Ascending aorta (tissue), 2 donors: ENCODE measurements at regions not wholly inside any gene's neighbourhood (a gene's known extent, or its start where the extent isn't known, plus 50 kb on each side); places are given as distances from the start of the nearest gene placed in this dataset.

Experiments
- DNase-seq, 2 donors: peaks; one replicate each; pipeline ENCODE4 v3.0.0-alpha.2; 2019; ENCODE audit warnings: low spot score in 2 of 2
- H3K27ac ChIP-seq, 2 donors: fragments of 200-600 bp; sonication (generic); one replicate each; pipeline ENCODE4 v1.5.1; 2016 to 2017; ENCODE audit warnings: mild to moderate bottlenecking in 1 of 2
- H3K27me3 ChIP-seq: fragments of 200-600 bp; sonication (generic); one replicate; pipeline ENCODE4 v1.5.1; 2017
- H3K36me3 ChIP-seq, 2 donors: fragments of 200-600 bp; sonication (generic); one replicate each; pipeline ENCODE4 v1.5.1; 2016
- H3K4me1 ChIP-seq, 2 donors: fragments of 200-600 bp; sonication (generic); one replicate each; pipeline ENCODE4 v1.5.1; 2016 to 2017; ENCODE audit warnings: mild to moderate bottlenecking in 1 of 2
- H3K4me3 ChIP-seq, 2 donors: fragments of 200-600 bp; sonication (generic); one replicate each; pipeline ENCODE4 v1.5.1; 2016 to 2017; ENCODE audit warnings: mild to moderate bottlenecking in 1 of 2
- H3K9me3 ChIP-seq, 2 donors: fragments of 200-600 bp; sonication (generic); one replicate each; pipeline ENCODE4 v1.5.1; 2016
- intact Hi-C: fragments of 100-400 bp; cut with DNase I; formaldehyde crosslinking; loops from one replicate; pipeline ENCODE4 v1.15.1; 2023
- TF ChIP-seq, protein P1 (sequence below), 3 experiments: fragments of 200-600 bp in 2 of 3; fragments of 450-650 bp in 1 of 3; sonication (generic) in 2 of 3; IDR thresholded peaks; one replicate each; pipeline ENCODE4 v1.5.1; 2016 to 2019; ENCODE audit warnings: antibody characterized with exemption in 3 of 3, mild to moderate bottlenecking in 1 of 3, moderate library complexity in 1 of 3

DNA sequence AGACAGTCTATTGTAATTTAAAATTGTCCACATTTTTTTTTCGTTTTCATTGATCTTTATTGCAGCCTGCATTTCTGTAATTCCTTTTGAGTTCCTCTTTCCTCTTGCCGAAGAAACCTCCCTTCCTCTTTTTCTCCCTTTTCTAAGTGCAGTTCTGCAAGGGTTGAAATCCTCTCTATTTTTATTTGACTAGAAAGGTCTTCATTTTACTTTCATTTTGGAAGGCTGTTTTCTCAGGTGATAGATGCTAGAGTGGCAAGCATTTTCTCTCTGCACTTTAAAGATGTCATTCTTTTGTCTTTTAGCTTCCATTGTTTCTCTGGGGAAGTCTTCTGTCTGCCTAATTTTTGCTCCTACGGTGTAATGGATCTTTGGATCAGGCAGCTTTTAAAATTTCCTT is 248.5 kb downstream of the SMARCA2 start:
- Histone ChIP-seq H3K36me3 (no peaks in the 10 kb centered on the region), H3K4me3 (no peak overlapping the region), H3K4me1 (peaks cover 0 to 3% of the 10 kb centered on the region in 2 donors), H3K27me3 (no peaks in the 10 kb centered on the region), H3K9me3 (no peaks in the 10 kb centered on the region), H3K27ac (no peak overlapping the region)
- TF ChIP-seq, protein P1, sequence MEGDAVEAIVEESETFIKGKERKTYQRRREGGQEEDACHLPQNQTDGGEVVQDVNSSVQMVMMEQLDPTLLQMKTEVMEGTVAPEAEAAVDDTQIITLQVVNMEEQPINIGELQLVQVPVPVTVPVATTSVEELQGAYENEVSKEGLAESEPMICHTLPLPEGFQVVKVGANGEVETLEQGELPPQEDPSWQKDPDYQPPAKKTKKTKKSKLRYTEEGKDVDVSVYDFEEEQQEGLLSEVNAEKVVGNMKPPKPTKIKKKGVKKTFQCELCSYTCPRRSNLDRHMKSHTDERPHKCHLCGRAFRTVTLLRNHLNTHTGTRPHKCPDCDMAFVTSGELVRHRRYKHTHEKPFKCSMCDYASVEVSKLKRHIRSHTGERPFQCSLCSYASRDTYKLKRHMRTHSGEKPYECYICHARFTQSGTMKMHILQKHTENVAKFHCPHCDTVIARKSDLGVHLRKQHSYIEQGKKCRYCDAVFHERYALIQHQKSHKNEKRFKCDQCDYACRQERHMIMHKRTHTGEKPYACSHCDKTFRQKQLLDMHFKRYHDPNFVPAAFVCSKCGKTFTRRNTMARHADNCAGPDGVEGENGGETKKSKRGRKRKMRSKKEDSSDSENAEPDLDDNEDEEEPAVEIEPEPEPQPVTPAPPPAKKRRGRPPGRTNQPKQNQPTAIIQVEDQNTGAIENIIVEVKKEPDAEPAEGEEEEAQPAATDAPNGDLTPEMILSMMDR (IDR thresholded peaks at IDR 0.05): no peak
- DNase-seq: no peak
- intact Hi-C loops: no loop called here

DNA sequence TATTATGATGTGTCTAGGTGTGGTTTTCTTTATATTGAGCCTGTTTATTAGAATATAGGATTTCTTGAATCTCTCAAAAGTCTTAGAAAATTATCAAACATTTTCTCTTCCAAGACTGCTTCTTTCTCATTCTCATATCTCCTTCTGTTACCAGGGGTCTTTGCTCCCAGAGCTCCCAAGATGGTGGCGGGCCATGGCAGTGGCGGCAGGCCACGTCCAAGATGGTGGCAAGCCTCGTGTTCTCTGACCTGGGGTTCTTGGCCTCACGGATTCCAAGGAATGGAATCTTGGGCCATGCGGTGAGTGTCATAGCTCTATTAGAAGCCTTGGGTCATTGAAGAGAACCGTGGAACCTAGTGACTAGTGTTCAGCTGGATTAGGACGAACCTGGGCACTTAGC is 248.9 kb downstream of the SMARCA2 start:
- intact Hi-C loops: no loop called here
- TF ChIP-seq, protein P1 (IDR thresholded peaks at IDR 0.05): no peak
- Histone ChIP-seq H3K4me3 (no peak overlapping the region), H3K36me3 (no peaks in the 10 kb centered on the region), H3K27ac (no peak overlapping the region), H3K9me3 (no peaks in the 10 kb centered on the region), H3K27me3 (no peaks in the 10 kb centered on the region), H3K4me1 (peaks cover 0 to 3% of the 10 kb centered on the region in 2 donors)
- DNase-seq: no peak

DNA sequence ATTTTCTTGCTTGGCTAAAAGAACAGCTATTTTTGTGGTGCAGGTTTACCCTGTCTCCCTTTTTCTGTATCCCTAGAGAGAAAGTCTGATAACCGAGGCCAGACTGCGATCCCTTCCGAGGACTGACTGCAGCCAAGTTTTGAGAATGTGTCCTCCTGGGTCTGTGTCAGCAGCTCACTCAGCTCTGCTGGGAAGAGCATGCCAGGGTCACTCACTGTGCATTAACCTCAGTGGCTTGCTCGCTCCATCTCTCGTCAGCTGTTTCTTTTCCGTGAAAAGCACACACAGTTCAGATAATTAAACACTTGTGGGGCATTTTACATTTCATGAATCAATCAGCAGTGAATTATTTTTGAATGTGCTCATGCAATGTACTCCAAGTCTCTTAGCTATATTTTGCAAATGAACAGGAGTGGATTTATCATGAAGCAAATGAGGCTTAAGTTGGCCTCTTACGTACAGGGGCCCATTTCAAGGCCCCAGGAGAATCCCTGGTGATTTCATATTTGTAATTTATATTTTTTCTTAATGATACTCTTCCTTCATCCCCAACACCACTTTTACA is 252.1 kb downstream of the SMARCA2 start:
- no peak for DNase-seq
- Histone ChIP-seq H3K36me3 (no peaks in the 10 kb centered on the region), H3K4me1 (peaks cover 0 to 3% of the 10 kb centered on the region in 2 donors), H3K4me3 (peak overlapping the region in 1 of 2 donors; percentile 11), H3K9me3 (no peaks in the 10 kb centered on the region), H3K27ac (no peak overlapping the region), H3K27me3 (no peaks in the 10 kb centered on the region)
- TF ChIP-seq, protein P1 (IDR thresholded peaks at IDR 0.05): no peak
- intact Hi-C loops: no loop called here

- Histone ChIP-seq H3K27ac (no peak overlapping the region), H3K4me1 (no peaks in the 10 kb centered on the region), H3K36me3 (no peaks in the 10 kb centered on the region), H3K27me3 (no peaks in the 10 kb centered on the region), H3K4me3 (no peak overlapping the region), H3K9me3 (no peaks in the 10 kb centered on the region)
- DNase-seq: no peak
- intact Hi-C loops: no loop called here
- TF ChIP-seq, protein P1 (IDR thresholded peaks at IDR 0.05): no peak
Observed at GRCh38 chr9:2269778-2270177, 254.6 kb downstream of the SMARCA2 start.

DNA sequence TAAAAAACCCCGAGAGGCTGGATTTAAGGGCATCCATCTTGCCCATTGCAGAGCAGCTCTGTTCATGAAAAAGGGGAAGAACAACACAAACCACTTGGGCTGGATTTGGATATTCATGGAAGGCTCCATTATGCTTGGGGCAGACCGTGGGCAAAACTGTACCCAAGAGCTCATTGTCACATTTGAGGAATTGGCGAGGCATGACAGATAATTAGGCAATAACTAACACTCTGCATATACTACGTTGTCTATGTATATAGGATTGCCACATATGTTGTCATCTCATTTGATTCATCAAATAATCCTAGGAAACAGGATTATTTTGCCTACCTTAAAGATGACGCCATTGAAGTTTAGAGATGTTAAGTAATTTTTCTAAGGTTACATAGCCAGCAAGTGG is 255.4 kb downstream of the SMARCA2 start:
- TF ChIP-seq, protein P1 (IDR thresholded peaks at IDR 0.05): no peak
- H3K27me3 ChIP-seq: no peaks in the 10 kb centered on the region
- no peak for DNase-seq
- no peaks in the 10 kb centered on the region for H3K36me3 ChIP-seq
- H3K9me3 ChIP-seq: no peaks in the 10 kb centered on the region
- intact Hi-C loops: no loop called here
- H3K4me3 ChIP-seq: no peak overlapping the region
- no peak overlapping the region for H3K27ac ChIP-seq
- no peaks in the 10 kb centered on the region for H3K4me1 ChIP-seq

- DNase-seq: no peak
- Histone ChIP-seq H3K36me3 (no peaks in the 10 kb centered on the region), H3K4me3 (no peak overlapping the region), H3K27me3 (no peaks in the 10 kb centered on the region), H3K9me3 (no peaks in the 10 kb centered on the region), H3K27ac (no peak overlapping the region), H3K4me1 (no peaks in the 10 kb centered on the region)
- intact Hi-C loops: no loop called here
- TF ChIP-seq, protein P1 (IDR thresholded peaks at IDR 0.05): no peak
Observed at GRCh38 chr9:2271426-2271825, 256.3 kb downstream of the SMARCA2 start.
